ENCODE measurements at regions not wholly inside any gene's neighbourhood (a gene's known extent, or its start where the extent isn't known, plus 50 kb on each side); places are given as distances from the start of the nearest gene placed in this dataset.

DNA sequence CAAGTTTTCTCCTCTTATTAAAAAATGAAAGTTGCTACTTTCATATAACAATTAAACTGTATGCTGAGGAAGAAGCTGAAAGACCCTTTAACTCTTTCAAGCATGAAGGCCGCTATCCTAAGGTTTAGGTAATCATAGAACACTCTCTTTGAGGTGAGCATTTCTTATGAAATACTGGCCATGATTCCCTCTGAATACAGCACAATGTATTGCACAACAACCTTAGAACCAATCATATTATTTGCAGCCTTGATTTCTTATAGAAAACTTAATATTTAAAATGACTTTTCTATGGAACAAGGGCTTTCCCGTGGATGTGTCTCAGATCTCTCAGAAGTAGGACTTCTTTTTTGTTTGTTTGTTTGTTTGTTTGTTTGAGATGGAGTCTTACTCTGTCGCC is 333.4 kb upstream of the TEX13C start:
- Histone ChIP-seq H3K36me3 (no peaks in the 10 kb centered on the region), H3K4me1 (no peaks in the 10 kb centered on the region), H3K4me3 (no peak overlapping the region), H3K27me3 (no peaks in the 10 kb centered on the region), H3K27ac (no peak overlapping the region), H3K9me3 (no peaks in the 10 kb centered on the region)
- TF ChIP-seq POLR2A (IDR thresholded peaks at IDR 0.05): no peak
- TF ChIP-seq, protein P1, sequence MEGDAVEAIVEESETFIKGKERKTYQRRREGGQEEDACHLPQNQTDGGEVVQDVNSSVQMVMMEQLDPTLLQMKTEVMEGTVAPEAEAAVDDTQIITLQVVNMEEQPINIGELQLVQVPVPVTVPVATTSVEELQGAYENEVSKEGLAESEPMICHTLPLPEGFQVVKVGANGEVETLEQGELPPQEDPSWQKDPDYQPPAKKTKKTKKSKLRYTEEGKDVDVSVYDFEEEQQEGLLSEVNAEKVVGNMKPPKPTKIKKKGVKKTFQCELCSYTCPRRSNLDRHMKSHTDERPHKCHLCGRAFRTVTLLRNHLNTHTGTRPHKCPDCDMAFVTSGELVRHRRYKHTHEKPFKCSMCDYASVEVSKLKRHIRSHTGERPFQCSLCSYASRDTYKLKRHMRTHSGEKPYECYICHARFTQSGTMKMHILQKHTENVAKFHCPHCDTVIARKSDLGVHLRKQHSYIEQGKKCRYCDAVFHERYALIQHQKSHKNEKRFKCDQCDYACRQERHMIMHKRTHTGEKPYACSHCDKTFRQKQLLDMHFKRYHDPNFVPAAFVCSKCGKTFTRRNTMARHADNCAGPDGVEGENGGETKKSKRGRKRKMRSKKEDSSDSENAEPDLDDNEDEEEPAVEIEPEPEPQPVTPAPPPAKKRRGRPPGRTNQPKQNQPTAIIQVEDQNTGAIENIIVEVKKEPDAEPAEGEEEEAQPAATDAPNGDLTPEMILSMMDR (IDR thresholded peaks at IDR 0.05): no peak
- no peak for DNase-seq

DNA sequence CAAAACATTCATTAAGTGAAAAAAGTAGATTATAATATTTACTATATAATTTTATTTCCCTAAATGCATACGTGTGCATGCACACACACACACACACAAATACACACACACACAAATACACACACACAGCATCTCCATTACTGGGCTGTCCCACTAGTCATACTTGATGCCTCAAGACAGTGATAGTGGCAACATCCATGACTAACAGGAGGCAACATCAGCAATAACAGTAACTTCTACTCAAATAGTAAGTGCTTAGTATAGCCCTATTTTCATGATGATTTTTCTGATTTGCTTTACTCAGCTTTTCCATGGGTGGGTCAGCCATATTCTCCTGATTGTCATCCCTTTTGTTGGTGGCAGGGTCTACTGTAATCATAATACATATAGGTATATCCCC is 325.9 kb upstream of the TEX13C start:
- DNase-seq: no peak
- no peaks in the 10 kb centered on the region for H3K27me3 ChIP-seq
- no peak overlapping the region for H3K4me3 ChIP-seq
- no peak for TF ChIP-seq POLR2A (IDR thresholded peaks at IDR 0.05)
- TF ChIP-seq, protein P1 (IDR thresholded peaks at IDR 0.05): no peak
- no peaks in the 10 kb centered on the region for H3K36me3 ChIP-seq
- no peaks in the 10 kb centered on the region for H3K9me3 ChIP-seq
- no peaks in the 10 kb centered on the region for H3K4me1 ChIP-seq
- H3K27ac ChIP-seq: no peak overlapping the region

DNA sequence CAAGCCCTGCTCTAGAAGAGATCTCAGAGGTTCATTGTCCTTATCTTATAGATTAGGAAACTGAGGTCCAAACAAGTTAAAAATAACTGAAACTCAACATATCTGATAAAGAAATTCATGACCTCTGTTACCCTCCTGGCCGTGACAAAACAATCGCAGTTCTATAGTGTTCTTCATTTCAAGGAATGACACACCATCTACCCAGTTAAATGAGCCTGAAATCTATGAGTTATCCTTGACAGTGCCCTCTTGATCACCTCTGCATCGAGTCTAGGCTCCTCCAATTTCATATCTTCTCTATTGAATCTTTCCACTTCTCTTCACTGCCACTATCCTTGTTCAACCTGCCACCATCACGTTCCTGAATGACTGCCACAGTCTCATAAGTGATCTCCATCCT is 325.3 kb upstream of the TEX13C start:
- Histone ChIP-seq H3K27ac (no peak overlapping the region), H3K9me3 (no peaks in the 10 kb centered on the region), H3K4me3 (no peak overlapping the region), H3K36me3 (no peaks in the 10 kb centered on the region), H3K4me1 (no peaks in the 10 kb centered on the region), H3K27me3 (no peaks in the 10 kb centered on the region)
- TF ChIP-seq, protein P1 (IDR thresholded peaks at IDR 0.05): no peak
- no peak for TF ChIP-seq POLR2A (IDR thresholded peaks at IDR 0.05)
- DNase-seq: no peak

DNA sequence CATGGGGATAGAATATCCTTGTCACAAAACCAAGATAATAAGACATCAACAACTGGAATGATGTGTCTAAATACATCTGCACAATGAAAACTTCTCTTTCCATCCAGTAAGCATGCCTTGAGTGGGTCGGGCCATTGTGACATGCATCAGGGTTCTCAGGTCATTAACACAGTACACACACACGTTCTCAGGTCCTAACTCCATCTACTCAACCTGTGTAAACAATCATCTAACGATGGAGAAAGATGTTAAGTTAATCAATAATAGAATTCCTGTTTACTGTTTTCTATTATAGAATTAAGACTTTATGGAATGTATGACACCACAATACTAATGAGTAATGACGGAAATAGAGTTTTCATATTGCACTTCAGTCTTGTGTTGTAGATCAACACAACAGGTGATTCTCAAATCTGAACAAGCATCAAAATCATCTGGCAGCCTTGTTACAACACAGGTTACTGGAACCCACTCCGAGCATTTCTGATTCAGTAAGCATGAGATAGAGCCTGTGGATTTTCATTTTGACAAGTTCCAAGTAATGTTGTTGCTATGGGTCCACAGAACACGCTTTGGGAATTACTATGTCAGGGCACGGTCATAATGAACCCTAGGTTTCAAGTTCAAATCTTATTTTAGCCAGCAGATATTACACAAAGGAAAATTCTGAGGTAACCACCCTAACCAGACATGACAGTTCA is 315.8 kb upstream of the TEX13C start:
- Histone ChIP-seq H3K27ac (no peak overlapping the region), H3K27me3 (no peaks in the 10 kb centered on the region), H3K4me3 (no peak overlapping the region), H3K9me3 (no peaks in the 10 kb centered on the region), H3K4me1 (no peaks in the 10 kb centered on the region), H3K36me3 (no peaks in the 10 kb centered on the region)
- no peak for DNase-seq
- TF ChIP-seq, protein P1 (IDR thresholded peaks at IDR 0.05): no peak
- TF ChIP-seq POLR2A (IDR thresholded peaks at IDR 0.05): no peak

DNA sequence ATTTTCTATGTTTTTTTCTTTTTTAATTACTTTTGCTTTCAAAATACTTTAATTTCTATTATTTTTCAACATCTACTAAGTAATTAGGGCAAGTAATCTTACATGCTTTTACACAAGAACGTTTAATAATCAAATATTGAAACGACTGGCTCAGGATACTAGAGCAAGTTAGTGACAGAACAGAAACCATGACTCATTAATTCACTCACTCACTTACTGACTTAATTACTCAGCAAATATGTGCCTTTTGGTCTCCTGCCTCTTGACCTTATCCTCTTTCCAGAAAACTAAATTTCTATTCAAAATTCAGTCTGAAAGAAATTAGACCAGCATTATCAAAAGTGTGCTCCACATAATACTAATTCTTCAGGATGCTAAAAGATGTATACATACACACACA is 314.9 kb upstream of the TEX13C start:
- no peaks in the 10 kb centered on the region for H3K36me3 ChIP-seq

More for the DNA sequence above, 314.9 kb upstream of the TEX13C start:
- no peak for DNase-seq
- H3K27me3 ChIP-seq: no peaks in the 10 kb centered on the region
- H3K4me1 ChIP-seq: no peaks in the 10 kb centered on the region
- H3K27ac ChIP-seq: no peak overlapping the region
- no peaks in the 10 kb centered on the region for H3K9me3 ChIP-seq
- TF ChIP-seq, protein P1 (IDR thresholded peaks at IDR 0.05): no peak
- no peak for TF ChIP-seq POLR2A (IDR thresholded peaks at IDR 0.05)
- no peak overlapping the region for H3K4me3 ChIP-seq
